ENCODE measurements at regions not wholly inside any gene's neighbourhood (a gene's known extent, or its start where the extent isn't known, plus 50 kb on each side); places are given as distances from the start of the nearest gene placed in this dataset.

DNA sequence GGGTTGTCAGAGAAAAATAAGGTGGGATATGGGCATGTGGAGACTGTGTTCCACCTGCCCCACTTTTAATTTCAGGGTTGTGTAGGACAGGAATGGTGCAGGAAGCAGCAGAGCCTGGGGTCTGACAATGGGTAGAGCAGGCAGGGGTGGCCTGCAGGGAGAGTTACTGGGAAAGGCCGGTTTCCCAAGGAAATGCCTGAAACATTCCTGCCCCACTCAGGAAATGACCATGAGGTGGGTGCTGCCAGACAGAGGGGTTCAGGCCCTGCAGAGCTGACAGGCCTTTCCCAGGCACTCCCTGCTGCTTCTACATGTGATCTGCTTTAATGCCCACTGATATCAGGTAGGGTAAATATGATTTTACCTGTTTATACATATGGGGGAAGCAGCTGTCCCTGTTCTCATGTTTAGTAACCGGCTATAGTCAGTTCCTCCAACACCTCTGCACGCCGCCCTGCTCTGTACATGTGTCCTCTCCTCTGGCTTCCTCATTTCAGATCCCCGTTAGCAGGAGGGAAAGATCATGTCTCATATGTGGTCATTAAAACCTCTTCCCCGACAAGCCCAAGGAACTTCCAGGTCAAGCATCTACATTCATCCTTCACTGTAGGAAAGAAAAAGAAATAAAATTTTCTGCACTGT is 118.6 kb upstream of the PRSS58 start:
- TF ChIP-seq POLR2A (IDR thresholded peaks at IDR 0.05), result no peak
- TF ChIP-seq POLR2AphosphoS5 (IDR thresholded peaks at IDR 0.05), result no peak
- no peak for TF ChIP-seq EP300 (IDR thresholded peaks at IDR 0.05; ENCODE audit: low read depth)
